GM12878 (cell line): ENCODE measurements at regions not wholly inside any gene's neighbourhood (a gene's known extent, or its start where the extent isn't known, plus 50 kb on each side); places are given as distances from the start of the nearest gene placed in this dataset.

Experiments used
- ATAC-seq: fragments of 200-7000 bp; cut with Tn5 transposase; 3 replicates; pipeline ENCODE4 v1.9.1; 2020; ENCODE audit warnings: mild to moderate bottlenecking, moderate library complexity
- BruUV-seq: library from RNA; stranded (reverse); fragments of 400-500 nt; replicated peaks from 2 replicates; lab custom pipeline; 2021; lab: Mats Ljungman, UMichigan
- CTCF ChIA-PET: fragments of 300-600 bp; sonication (Branson Sonifier 250); formaldehyde crosslinking; extraction: SDS; loops from one replicate; lab custom pipeline; 2021; ENCODE audit warnings: inconsistent platforms; lab: Yijun Ruan, JAX
- POLR2A ChIA-PET: fragments of 350-600 bp; formaldehyde crosslinking; extraction: SDS; loops from one replicate; lab custom pipeline; 2021; ENCODE audit warnings: inconsistent platforms; lab: Charles Lee
- RAD21 ChIA-PET: fragments of 300-600 bp; sonication (Branson Sonifier 250); formaldehyde crosslinking; loops from one replicate; lab custom pipeline; 2023; ENCODE audit warnings: antibody characterized with exemption; ENCODE audit not compliant: unreplicated experiment; lab: Charles Lee
- SMC1A ChIA-PET: fragments of 300-600 bp; sonication (Branson Sonifier 250); formaldehyde crosslinking; loops from one replicate; lab custom pipeline; 2023; ENCODE audit not compliant: unreplicated experiment, uncharacterized antibody; lab: Charles Lee
- DNase-seq: peaks from one replicate; pipeline ENCODE4 v3.0.0-alpha.2; 2011; ENCODE audit warnings: low read depth, low spot score
- FAIRE-seq: peaks from 3 replicates; lab custom pipeline; 2011; peaks lifted over from hg19 to GRCh38; lab: Jason Lieb, UNC
- H2AFZ ChIP-seq: 2 replicates; pipeline ENCODE4 v1.6.0; 2011; ENCODE audit warnings: low read depth, low read length, control low read depth; ENCODE audit not compliant: control insufficient read depth
- H3K27ac ChIP-seq: 2 replicates; pipeline ENCODE4 v1.5.1; 2011; ENCODE audit warnings: control low read depth; ENCODE audit not compliant: control insufficient read depth, insufficient read depth
- H3K27me3 ChIP-seq, 2 experiments: replicated peaks in 1 of 2; 2 replicates each; pipeline versions ENCODE4 v1.6.0 to v1.6.1; 2011; ENCODE audit warnings: low read length in 1 of 2; ENCODE audit not compliant: control insufficient read depth in 2 of 2, insufficient read depth in 2 of 2
- H3K36me3 ChIP-seq, 2 experiments: 2 replicates each; pipeline ENCODE4 v1.5.1; 2011; ENCODE audit warnings: low read length in 1 of 2; ENCODE audit not compliant: control insufficient read depth in 2 of 2, insufficient read depth in 2 of 2
- H3K4me1 ChIP-seq: 2 replicates; pipeline ENCODE4 v1.6.1; 2011; ENCODE audit warnings: mild to moderate bottlenecking, low read length, moderate library complexity, mixed read lengths; ENCODE audit not compliant: control insufficient read depth, insufficient read depth
- H3K4me2 ChIP-seq: 2 replicates; pipeline ENCODE4 v1.6.0; 2011; ENCODE audit warnings: control low read depth; ENCODE audit not compliant: control insufficient read depth, insufficient read depth
- H3K4me3 ChIP-seq: fragments of 200-600 bp; sonication (generic); 2 replicates; pipeline ENCODE4 v1.5.1; 2016
- H3K79me2 ChIP-seq: 2 replicates; pipeline ENCODE4 v1.6.0; 2011; ENCODE audit warnings: low read length; ENCODE audit not compliant: control insufficient read depth, insufficient read depth
- H3K9ac ChIP-seq: 2 replicates; pipeline ENCODE4 v1.8.0; 2011; ENCODE audit warnings: low read length, control low read depth, mixed read lengths; ENCODE audit not compliant: control insufficient read depth, insufficient read depth
- H3K9me3 ChIP-seq: replicated peaks from 3 replicates; pipeline ENCODE4 v1.5.1; 2011; ENCODE audit warnings: mild to moderate bottlenecking, low read length; ENCODE audit not compliant: control insufficient read depth, insufficient read depth
- H4K20me1 ChIP-seq: 2 replicates; pipeline ENCODE4 v1.6.0; 2011; ENCODE audit not compliant: control insufficient read depth, insufficient read depth
- BCL3 ChIP-seq: IDR thresholded peaks from 2 replicates; pipeline ENCODE4 v1.6.1; 2011; ENCODE audit warnings: borderline replicate concordance, low read depth, mild to moderate bottlenecking, moderate library complexity, low read length; ENCODE audit not compliant: insufficient read depth, poor library complexity, severe bottlenecking
- CREM ChIP-seq: IDR thresholded peaks from 2 replicates; pipeline ENCODE4 v1.6.1; 2014; ENCODE audit warnings: antibody characterized with exemption, low read depth
- E2F4 ChIP-seq: IDR thresholded peaks from 2 replicates; pipeline ENCODE4 v1.6.1; 2012; ENCODE audit warnings: low read depth, low read length, improper control_type of control experiment
- MTA2 ChIP-seq: fragments of 450-650 bp; IDR thresholded peaks from 2 replicates; pipeline ENCODE4 v1.6.1; 2016; ENCODE audit warnings: low read depth, mild to moderate bottlenecking, moderate library complexity
- MYB ChIP-seq: fragments of 150-350 bp; IDR thresholded peaks from 2 replicates; pipeline ENCODE4 v1.6.1; 2014; ENCODE audit warnings: mild to moderate bottlenecking, low read depth, low read length, borderline replicate concordance
- RELA ChIP-seq: fragments of 450-650 bp; IDR thresholded peaks from 2 replicates; pipeline ENCODE4 v1.8.0; 2014; ENCODE audit warnings: borderline replicate concordance; ENCODE audit not compliant: partially characterized antibody
- SIX5 ChIP-seq: IDR thresholded peaks from 2 replicates; pipeline ENCODE4 v1.6.1; 2011; ENCODE audit warnings: mild to moderate bottlenecking, low read depth, low read length, moderate library complexity; ENCODE audit not compliant: severe bottlenecking
- SREBF1 ChIP-seq: IDR thresholded peaks from 2 replicates; pipeline ENCODE4 v1.6.1; 2012; ENCODE audit warnings: mild to moderate bottlenecking, low read length
- STAT1 ChIP-seq: fragments of 450-650 bp; conservative IDR thresholded peaks from 2 replicates; pipeline ENCODE4 v1.6.1; 2014; ENCODE audit warnings: antibody characterized with exemption, mild to moderate bottlenecking
- WGBS: methylation state at CpG from one replicate; pipeline ENCODE4 v1.1.6; 2016; ENCODE audit warnings: low lambda C conversion rate; ENCODE audit not compliant: insufficient replicate concordance, insufficient coverage; ENCODE audit errors: missing lambda C conversion rate; 5-methylcytosine and 5-hydroxymethylcytosine counted together
- in situ Hi-C: fragments of 300-500 bp; cut with MboI; formaldehyde crosslinking; loops from 9 replicates; pipeline ENCODE4 v1.14.3; 2018; ENCODE audit warnings: mixed read lengths
- intact Hi-C: fragments of 100-400 bp; cut with micrococcal nuclease; formaldehyde crosslinking; loops from one replicate; pipeline ENCODE4 v1.14.2; 2022; ENCODE audit not compliant: unreplicated experiment

GRCh38 chr11:134913999-134914590 is 502.1 kb upstream of the B3GAT1 start:
- Histone ChIP-seq H3K27me3 (peaks cover 0 to 2% of the 10 kb centered on the region in 2 experiments; a peak in 1 of 4 replicates), H3K9me3 (no peaks in the 10 kb centered on the region), H3K27ac (no peak overlapping the region), H3K9ac (no peak overlapping the region), H2AFZ (no peak overlapping the region), H3K4me3 (no peak overlapping the region), H3K4me2 (no peak overlapping the region), H3K4me1 (no peaks in the 10 kb centered on the region), H4K20me1 (peaks cover 4% of the 10 kb centered on the region; the same call in 1 of the 2 replicates)
- no peak for ATAC-seq
- BruUV-seq = no TSS peak
- 25% methylated on average over 12 of the region's 12 CpGs for WGBS
- ChIA-PET RAD21 (no interaction called here), CTCF (no interaction called here), SMC1A (no interaction called here), POLR2A (no interaction called here)
- DNase-seq = no peak
- intact Hi-C loops (no loop called here), in situ Hi-C loops (no loop called here)
- no peak for TF ChIP-seq CREM
- TF ChIP-seq STAT1 = no peak
- no peak for TF ChIP-seq SREBF1
- TF ChIP-seq RELA = no peak
- no peak for TF ChIP-seq SIX5
- TF ChIP-seq E2F4 = no peak
- TF ChIP-seq BCL3 = no peak
- TF ChIP-seq MTA2 = no peak
- no peak for TF ChIP-seq MYB
- TF ChIP-seq, all 136 proteins: peak for 0
- no peaks in the 10 kb centered on the region for H3K79me2 ChIP-seq
- no peak for FAIRE-seq
- no peaks in the 10 kb centered on the region for H3K36me3 ChIP-seq
